DMS79 treated with DMSO at 0.1 percent for 48 hours (cell line): ENCODE measurements at regions not wholly inside any gene's neighbourhood (a gene's known extent, or its start where the extent isn't known, plus 50 kb on each side); places are given as distances from the start of the nearest gene placed in this dataset.
"Not testable (repeated sequence)": the region's sequence is repeated elsewhere in the genome, so short reads cannot be mapped to it uniquely, and the experiment has no call there.

Experiments
- DNase-seq: peaks from one replicate; lab custom pipeline; 2025; lab: John Stamatoyannopoulos, UW

- no peak for DNase-seq
Observed at GRCh38 chr6:55955684-55956083, 80.3 kb upstream of the BMP5 start.

GRCh38 chr6:55954436-55954835 is 79.0 kb upstream of the BMP5 start:
- DNase-seq, result no peak

- DNase-seq, result peak; percentile 18
Observed at GRCh38 chr6:55953335-55953734, 77.9 kb upstream of the BMP5 start.

- DNase-seq, result no peak
Observed at GRCh38 chr6:55950071-55950814, 74.9 kb upstream of the BMP5 start.

GRCh38 chr6:55943329-55943728 is 67.9 kb upstream of the BMP5 start:
- DNase-seq, result no peak

GRCh38 chr6:55941702-55942101 is 66.3 kb upstream of the BMP5 start:
- no peak for DNase-seq

- DNase-seq, result no peak
Observed at GRCh38 chr6:55937951-55938690, 62.7 kb upstream of the BMP5 start.

GRCh38 chr6:55937261-55937947 is 62.0 kb upstream of the BMP5 start:
- DNase-seq, result no peak

GRCh38 chr6:55931101-55931500 is 55.7 kb upstream of the BMP5 start:
- DNase-seq, result no peak

- not testable (repeated sequence) for DNase-seq
Observed at GRCh38 chr6:55927713-55928112, 52.3 kb upstream of the BMP5 start.

- no peak for DNase-seq
Observed at GRCh38 chr6:55925292-55925691, 49.9 kb upstream of the BMP5 start.
